Stimulated activated memory B cell treated with anti-CD40 and anti-IgM and Interleukin-4, amounts not matched to agents 10 μg/mL and 1 μg/mL and 100 μg/mL, for 72 hours (primary cell): ENCODE measurements at regions not wholly inside any gene's neighbourhood (a gene's known extent, or its start where the extent isn't known, plus 50 kb on each side); places are given as distances from the start of the nearest gene placed in this dataset.

Experiments
- ATAC-seq: fragments of 150-1000 bp; cut with Tn5 transposase; 2 replicates; pipeline ENCODE4 v1.10.0; 2021
- H3K27ac Mint-ChIP-seq: one replicate; pipeline ENCODE4 v1.8.0; 2022; ENCODE audit warnings: mild to moderate bottlenecking, mixed read lengths
- H3K27me3 Mint-ChIP-seq: one replicate; pipeline ENCODE4 v1.8.0; 2022; ENCODE audit warnings: mixed read lengths
- H3K36me3 Mint-ChIP-seq: one replicate; pipeline ENCODE4 v1.8.0; 2022; ENCODE audit warnings: mixed read lengths
- H3K4me1 Mint-ChIP-seq: one replicate; pipeline ENCODE4 v1.8.0; 2022; ENCODE audit warnings: mixed read lengths
- H3K4me3 Mint-ChIP-seq: one replicate; pipeline ENCODE4 v1.8.0; 2022; ENCODE audit warnings: mild to moderate bottlenecking, moderate library complexity, mixed read lengths
- H3K9me3 Mint-ChIP-seq: one replicate; pipeline ENCODE4 v1.8.0; 2022; ENCODE audit warnings: mixed read lengths

DNA sequence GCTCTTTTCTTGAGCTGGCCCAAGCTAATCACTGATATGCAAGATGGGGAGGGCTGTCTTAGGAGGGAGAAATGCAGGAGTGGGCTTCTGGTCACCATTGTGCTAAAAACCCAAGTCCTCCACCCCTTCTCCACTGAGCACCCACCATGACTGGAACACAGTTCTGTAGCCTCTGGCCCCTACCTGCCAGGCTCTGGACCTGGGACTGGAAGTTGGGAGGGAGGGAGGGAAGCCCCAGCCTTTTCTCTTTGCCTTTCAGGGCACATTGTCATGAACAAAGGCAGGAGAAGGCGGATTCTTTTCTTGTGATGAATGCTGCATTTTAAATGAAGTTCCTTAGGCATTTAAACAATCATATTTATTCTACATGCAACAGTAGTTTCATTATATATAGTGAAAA is 559.1 kb upstream of the TRPC7 start:
- no peaks in the 10 kb centered on the region for H3K4me1 Mint-ChIP-seq
- peaks cover 7% of the 10 kb centered on the region for H3K9me3 Mint-ChIP-seq
- no peak overlapping the region for H3K27ac Mint-ChIP-seq
- no peak for ATAC-seq
- no peaks in the 10 kb centered on the region for H3K27me3 Mint-ChIP-seq
- H3K4me3 Mint-ChIP-seq: no peak overlapping the region
- H3K36me3 Mint-ChIP-seq: no peaks in the 10 kb centered on the region

DNA sequence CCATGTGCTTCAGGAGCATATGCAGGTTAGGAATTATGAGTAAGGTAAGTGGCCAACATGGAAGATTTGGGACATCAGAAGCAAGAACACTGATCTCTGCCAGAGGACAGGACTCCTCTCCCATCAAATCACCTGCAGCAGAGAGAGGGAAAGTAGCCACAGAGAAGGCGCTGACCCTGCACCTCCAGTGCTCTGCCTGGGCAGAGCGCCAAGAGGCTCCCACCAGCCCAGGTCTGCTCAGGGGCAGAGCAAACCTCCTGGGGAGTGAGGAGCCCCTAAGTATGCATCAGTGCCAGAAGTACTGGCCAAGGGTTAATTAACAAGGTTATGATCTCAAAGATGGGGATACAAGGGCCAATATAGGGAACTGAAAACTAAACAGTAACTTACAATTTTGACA is 545.3 kb upstream of the TRPC7 start:
- Mint-ChIP-seq H3K9me3 (no peaks in the 10 kb centered on the region), H3K36me3 (no peaks in the 10 kb centered on the region), H3K4me1 (no peaks in the 10 kb centered on the region), H3K27me3 (no peaks in the 10 kb centered on the region), H3K4me3 (no peak overlapping the region), H3K27ac (no peak overlapping the region)
- ATAC-seq: peak; percentile 41

DNA sequence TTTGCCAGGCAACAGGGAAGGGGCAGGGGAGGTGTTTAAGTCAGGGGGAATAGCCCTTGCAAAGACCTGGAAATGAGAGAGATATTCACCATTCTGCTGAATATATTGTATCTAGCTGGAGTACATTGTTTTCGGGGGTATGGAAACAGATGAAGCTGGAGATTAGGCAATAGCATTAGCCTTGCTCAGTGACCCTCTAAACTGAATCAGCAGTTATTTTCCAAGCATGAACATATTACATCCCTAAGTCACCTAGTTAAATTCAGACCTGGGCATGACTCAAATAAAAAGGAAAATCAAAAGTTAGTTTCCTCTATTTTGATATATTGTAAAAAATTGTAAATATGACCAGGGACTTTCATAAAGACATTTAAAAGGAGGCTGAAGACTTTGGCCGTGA is 544.6 kb upstream of the TRPC7 start:
- Mint-ChIP-seq H3K4me1 (no peaks in the 10 kb centered on the region), H3K27ac (no peak overlapping the region), H3K9me3 (peaks cover 2% of the 10 kb centered on the region), H3K36me3 (no peaks in the 10 kb centered on the region), H3K4me3 (no peak overlapping the region), H3K27me3 (no peaks in the 10 kb centered on the region)
- no peak for ATAC-seq

DNA sequence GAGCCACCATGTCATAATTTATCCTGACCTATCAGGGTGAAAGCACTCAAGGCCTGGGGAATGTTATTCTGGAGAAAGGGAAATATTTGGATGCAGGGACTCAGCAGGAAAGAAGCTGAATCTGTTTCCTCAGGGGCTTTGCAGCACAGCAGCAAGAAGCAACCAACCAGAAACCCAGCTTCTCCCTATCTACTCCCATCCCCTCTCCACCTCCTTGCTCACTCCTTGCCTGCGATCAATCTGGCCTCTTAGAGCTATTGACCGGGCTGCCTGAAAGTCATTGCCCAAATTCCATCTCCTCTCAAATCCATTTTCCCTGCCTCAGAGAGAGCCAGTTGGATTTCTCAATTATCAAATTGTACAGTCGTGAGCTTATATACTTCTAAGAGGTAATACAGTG is 542.0 kb upstream of the TRPC7 start:
- no peaks in the 10 kb centered on the region for H3K36me3 Mint-ChIP-seq
- no peak for ATAC-seq
- no peak overlapping the region for H3K4me3 Mint-ChIP-seq
- H3K4me1 Mint-ChIP-seq: no peaks in the 10 kb centered on the region
- H3K27ac Mint-ChIP-seq: no peak overlapping the region
- H3K9me3 Mint-ChIP-seq: peaks cover 7% of the 10 kb centered on the region
- no peaks in the 10 kb centered on the region for H3K27me3 Mint-ChIP-seq

DNA sequence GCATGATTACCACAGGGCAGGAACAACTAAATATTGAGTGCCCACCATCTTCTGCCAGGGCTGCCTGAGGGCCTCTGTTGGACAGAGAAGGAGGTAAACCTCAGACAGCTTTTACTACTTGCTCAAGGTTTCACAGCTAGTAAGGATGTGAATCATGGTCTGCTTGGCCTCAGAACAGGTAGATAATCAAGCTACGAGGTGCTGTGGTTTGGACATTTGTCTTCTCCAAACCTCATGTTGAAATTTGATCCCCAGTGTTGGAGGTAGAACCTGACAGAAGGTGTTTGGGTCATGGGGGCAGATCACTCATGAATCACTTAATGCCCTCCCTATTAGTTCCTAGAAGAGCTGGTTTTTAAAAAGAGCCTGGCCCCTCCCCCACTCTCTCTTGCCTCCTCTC is 541.2 kb upstream of the TRPC7 start:
- Mint-ChIP-seq H3K4me1 (no peaks in the 10 kb centered on the region), H3K4me3 (no peak overlapping the region), H3K9me3 (peaks cover 7% of the 10 kb centered on the region), H3K27me3 (no peaks in the 10 kb centered on the region), H3K27ac (no peak overlapping the region), H3K36me3 (no peaks in the 10 kb centered on the region)
- ATAC-seq: no peak

DNA sequence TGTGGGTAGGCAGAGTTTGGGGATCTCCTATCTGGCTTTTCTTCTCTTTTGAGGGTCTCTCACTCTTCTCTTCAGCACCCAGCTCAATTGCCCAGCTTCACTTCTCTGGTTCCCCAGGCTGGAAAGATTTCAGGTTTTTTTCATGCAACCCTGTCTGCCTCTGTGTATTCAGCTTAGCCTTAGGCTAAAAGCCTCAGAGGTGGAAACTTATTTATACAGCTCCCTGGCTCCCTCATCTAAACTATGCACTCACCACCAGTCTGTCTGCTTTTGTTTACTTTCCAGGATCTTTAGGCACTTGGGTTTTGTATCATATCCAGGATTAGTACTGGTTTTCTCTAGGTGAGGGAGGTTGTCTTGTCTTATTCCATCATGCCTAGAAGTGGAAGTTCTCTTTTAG is 540.2 kb upstream of the TRPC7 start:
- H3K4me3 Mint-ChIP-seq: no peak overlapping the region
- H3K36me3 Mint-ChIP-seq: no peaks in the 10 kb centered on the region
- H3K9me3 Mint-ChIP-seq: peaks cover 10% of the 10 kb centered on the region
- no peaks in the 10 kb centered on the region for H3K27me3 Mint-ChIP-seq
- ATAC-seq: no peak
- H3K4me1 Mint-ChIP-seq: no peaks in the 10 kb centered on the region
- H3K27ac Mint-ChIP-seq: no peak overlapping the region

DNA sequence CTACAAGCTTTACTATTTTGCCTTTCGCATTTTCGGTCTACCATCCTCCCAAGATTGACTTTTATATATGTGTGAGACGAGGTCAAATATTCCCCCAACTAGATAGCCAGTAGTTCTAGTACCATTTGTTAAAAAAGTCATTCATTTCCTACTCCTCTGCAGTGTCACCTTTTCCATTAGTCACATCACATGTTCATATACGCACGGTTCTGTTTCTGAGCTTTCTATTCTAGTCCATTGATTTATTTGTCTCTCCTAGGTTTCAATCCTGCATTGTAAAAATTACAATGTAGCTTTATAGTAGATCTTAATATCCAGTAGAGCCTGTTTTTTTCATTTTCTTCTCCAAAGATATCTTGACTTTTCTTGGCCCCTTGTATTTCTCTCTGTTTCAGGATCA is 528.7 kb upstream of the TRPC7 start:
- no peaks in the 10 kb centered on the region for H3K36me3 Mint-ChIP-seq
- ATAC-seq: no peak
- no peaks in the 10 kb centered on the region for H3K27me3 Mint-ChIP-seq
- peaks cover 2% of the 10 kb centered on the region for H3K9me3 Mint-ChIP-seq
- no peak overlapping the region for H3K4me3 Mint-ChIP-seq
- H3K4me1 Mint-ChIP-seq: no peaks in the 10 kb centered on the region
- no peak overlapping the region for H3K27ac Mint-ChIP-seq

DNA sequence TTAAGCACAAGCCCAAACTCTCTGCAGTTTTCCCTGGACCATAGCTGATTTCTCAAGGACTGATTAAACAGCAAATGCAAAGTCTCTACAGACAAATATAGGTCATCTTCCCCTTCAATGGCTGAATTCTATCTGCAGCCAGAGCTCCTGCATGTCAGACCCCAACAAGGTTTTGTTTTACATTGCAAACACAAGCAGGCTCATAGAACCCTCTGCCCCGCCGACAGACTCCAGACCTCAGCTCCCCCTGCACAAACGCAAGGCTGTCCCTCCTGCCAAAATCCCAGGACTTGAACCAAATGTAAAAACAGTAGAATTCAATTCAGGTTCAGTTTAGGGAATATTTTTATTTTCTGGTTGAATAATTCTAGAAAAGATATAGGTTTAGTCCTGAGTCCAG is 526.7 kb upstream of the TRPC7 start:
- H3K27ac Mint-ChIP-seq: no peak overlapping the region
- H3K27me3 Mint-ChIP-seq: no peaks in the 10 kb centered on the region
- ATAC-seq: no peak
- no peaks in the 10 kb centered on the region for H3K36me3 Mint-ChIP-seq
- H3K4me3 Mint-ChIP-seq: no peak overlapping the region
- no peaks in the 10 kb centered on the region for H3K4me1 Mint-ChIP-seq
- no peaks in the 10 kb centered on the region for H3K9me3 Mint-ChIP-seq

DNA sequence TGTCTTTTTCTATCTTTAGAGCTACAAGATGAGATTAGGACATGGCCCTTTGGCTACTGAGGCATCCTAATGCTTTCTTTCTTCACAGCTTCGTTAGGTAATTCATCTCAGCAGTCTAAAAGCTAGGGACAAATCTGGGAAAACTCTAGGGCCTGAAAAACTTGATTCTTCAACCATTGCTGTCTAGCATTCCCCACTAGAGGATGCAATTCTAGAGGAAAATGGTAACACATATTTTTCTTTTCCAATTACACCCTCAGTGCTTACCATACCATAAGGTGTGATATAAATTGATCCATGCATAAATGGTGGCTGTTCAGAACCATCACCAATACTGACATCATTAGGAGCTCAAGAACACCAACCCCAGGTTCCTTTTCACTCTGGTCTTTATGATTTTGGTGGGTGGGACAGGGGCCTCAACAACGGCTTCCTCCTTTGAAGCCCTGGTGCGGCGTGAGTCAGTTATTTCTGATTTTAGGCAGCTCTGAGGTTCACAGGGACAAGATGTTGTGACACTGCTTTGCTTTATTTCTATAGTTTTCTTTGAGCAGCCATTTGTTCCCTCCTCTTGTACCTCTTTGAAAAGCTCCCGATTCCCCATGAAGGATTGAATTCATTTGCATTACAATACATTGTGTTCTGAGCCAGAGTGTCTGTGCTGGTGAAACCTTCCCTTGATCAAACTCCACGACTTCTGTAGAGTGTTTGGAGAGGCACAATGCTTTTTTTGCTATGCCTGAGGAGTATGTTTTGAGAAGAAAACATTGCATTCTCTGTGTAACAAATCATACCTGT is 526.0 kb upstream of the TRPC7 start:
- Mint-ChIP-seq H3K27me3 (no peaks in the 10 kb centered on the region), H3K36me3 (no peaks in the 10 kb centered on the region), H3K4me3 (no peak overlapping the region), H3K4me1 (no peaks in the 10 kb centered on the region), H3K9me3 (no peaks in the 10 kb centered on the region), H3K27ac (no peak overlapping the region)
- no peak for ATAC-seq

DNA sequence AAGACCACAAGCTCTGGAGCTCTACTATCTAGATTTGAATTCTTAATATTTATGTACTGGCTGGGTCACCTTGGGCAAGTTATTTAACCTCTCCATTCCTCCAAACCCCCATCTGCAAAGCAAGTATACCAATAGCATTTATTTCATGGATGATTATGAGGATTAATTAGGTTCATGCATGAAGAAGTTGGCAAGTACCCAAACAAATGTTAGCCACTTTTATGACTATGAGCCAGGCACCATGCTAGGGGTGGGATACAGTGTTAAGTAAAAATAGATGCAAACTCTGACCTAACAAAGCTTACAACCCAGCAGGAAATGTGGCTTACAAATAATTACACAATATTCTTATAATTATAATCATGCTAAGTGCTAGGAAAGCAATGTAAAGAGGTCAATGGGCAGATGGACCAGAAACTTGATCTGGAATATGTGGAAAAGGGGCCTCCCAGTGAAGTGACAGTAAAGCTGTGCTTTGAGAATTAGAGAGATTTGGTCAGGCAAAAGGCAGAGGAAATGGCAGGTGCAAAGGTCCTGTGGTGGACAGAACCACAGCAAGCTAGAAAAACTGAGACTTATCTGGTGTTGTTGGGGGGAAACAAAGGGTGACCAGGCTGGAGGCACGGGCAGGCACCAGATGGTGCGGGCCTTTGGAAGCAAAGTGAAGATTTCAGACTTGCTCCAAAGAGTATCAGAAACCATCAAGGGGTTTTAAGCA is 525.2 kb upstream of the TRPC7 start:
- Mint-ChIP-seq H3K4me1 (no peaks in the 10 kb centered on the region), H3K27me3 (no peaks in the 10 kb centered on the region), H3K4me3 (no peak overlapping the region), H3K27ac (no peak overlapping the region), H3K36me3 (no peaks in the 10 kb centered on the region), H3K9me3 (peaks cover 1% of the 10 kb centered on the region)
- no peak for ATAC-seq

DNA sequence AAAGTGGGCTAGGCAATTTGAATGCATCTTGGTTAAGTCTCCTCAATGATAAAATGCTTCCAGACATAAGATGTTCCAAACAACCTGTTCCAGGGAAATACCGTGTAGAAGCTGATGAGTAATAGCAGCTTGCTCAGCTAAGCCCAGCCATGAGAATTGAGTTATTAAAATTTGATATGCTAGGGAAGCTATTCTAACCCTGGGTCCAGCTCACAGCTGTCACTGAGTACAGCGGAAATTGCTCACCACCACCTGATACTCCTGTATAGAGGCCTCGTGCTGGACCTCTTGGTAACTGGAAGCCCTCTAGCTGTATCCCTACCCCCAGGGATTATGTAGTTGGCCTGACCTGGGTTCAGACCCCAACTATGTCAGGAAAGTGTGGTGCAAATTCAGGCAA is 521.3 kb upstream of the TRPC7 start:
- no peaks in the 10 kb centered on the region for H3K36me3 Mint-ChIP-seq
- ATAC-seq: no peak
- no peaks in the 10 kb centered on the region for H3K27me3 Mint-ChIP-seq
- H3K4me3 Mint-ChIP-seq: no peak overlapping the region
- peaks cover 10% of the 10 kb centered on the region for H3K9me3 Mint-ChIP-seq
- no peaks in the 10 kb centered on the region for H3K4me1 Mint-ChIP-seq
- no peak overlapping the region for H3K27ac Mint-ChIP-seq

DNA sequence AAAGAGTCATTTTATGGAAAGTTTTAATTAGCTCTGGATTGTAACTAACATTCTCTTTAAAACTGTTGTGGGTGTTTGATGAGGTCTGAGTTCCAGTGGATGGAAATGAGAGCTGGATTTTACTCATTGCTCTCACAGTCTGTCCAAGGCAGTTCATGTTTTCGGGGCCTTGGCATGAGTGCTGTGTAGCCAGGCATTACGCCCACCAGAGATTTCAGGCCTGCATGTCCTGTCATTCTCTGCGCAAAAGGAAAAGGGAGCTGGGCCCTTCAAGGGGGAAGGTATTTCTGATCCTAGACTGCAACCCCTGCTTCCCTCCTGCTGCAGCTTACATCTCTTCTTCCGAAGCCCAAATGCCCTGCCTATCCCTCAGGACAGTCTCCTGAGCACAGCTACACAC is 499.6 kb upstream of the TRPC7 start:
- ATAC-seq: no peak
- no peaks in the 10 kb centered on the region for H3K27me3 Mint-ChIP-seq

DNA sequence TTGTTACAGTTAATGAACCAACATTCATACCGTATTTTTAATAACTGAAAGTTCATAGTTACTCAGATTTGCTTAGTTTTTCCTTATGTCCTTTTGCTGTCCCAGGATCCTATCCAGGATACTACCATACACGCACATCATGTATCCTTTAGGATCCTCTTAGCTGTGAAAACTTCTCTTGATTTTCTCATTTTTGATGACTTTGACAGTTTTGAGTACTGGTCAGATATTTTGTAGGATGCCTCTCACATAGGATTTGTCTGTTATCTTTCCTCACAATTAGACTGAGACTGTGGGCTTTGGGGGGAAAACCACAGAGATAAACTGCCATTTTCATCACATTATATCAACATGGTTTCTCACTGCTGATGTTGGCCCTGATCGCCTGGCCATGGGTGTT is 491.3 kb upstream of the TRPC7 start:
- Mint-ChIP-seq H3K27ac (no peak overlapping the region), H3K27me3 (no peaks in the 10 kb centered on the region), H3K4me3 (no peak overlapping the region), H3K36me3 (no peaks in the 10 kb centered on the region), H3K4me1 (no peaks in the 10 kb centered on the region), H3K9me3 (no peaks in the 10 kb centered on the region)
- no peak for ATAC-seq

More for the DNA sequence above, 499.6 kb upstream of the TRPC7 start:
- H3K36me3 Mint-ChIP-seq: no peaks in the 10 kb centered on the region
- H3K27ac Mint-ChIP-seq: no peak overlapping the region
- H3K9me3 Mint-ChIP-seq: no peaks in the 10 kb centered on the region
- no peak overlapping the region for H3K4me3 Mint-ChIP-seq
- H3K4me1 Mint-ChIP-seq: no peaks in the 10 kb centered on the region

DNA sequence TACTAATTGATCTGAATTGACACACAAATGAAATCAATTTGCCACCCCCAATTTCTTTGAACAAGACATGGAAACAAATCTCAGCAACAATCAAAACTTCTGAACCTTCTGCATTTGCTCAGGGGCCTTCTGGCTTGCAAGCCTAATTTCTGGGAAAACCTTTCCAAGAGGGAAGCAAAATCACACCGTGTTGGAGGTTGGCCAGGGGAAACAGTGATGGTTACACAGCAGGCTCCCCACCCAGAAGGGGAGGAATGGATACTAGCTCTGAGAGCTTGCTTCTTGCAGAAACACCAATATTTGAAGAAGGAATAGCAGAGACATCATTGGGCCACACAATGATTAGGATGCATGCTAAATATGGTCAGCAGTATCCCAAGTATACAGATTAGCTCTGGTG is 488.6 kb upstream of the TRPC7 start:
- Mint-ChIP-seq H3K27ac (no peak overlapping the region), H3K36me3 (no peaks in the 10 kb centered on the region), H3K4me3 (no peak overlapping the region), H3K9me3 (peaks cover 9% of the 10 kb centered on the region), H3K4me1 (no peaks in the 10 kb centered on the region), H3K27me3 (no peaks in the 10 kb centered on the region)
- no peak for ATAC-seq

DNA sequence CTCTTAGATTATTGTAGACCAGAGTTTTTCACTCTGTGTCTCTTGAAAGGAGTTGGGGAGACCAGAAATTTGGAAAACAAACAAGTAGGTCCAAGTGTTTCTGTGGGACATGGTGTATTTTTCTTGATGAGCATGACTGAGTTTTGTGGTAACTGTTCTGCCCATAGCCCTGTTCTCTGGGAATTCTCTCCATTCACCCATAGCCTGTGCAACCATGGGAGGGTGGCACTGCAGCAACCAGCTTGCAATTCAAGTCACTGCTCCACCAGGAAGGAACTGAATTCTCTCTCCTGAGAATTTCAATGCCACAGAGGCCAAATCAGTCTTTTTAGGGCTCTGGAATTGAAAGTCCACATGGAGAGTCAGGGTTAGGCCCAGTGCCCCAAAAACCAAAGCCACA is 475.3 kb upstream of the TRPC7 start:
- no peaks in the 10 kb centered on the region for H3K36me3 Mint-ChIP-seq
- H3K9me3 Mint-ChIP-seq: no peaks in the 10 kb centered on the region
- no peaks in the 10 kb centered on the region for H3K27me3 Mint-ChIP-seq
- H3K27ac Mint-ChIP-seq: no peak overlapping the region
- H3K4me1 Mint-ChIP-seq: no peaks in the 10 kb centered on the region
- no peak overlapping the region for H3K4me3 Mint-ChIP-seq
- ATAC-seq: no peak

DNA sequence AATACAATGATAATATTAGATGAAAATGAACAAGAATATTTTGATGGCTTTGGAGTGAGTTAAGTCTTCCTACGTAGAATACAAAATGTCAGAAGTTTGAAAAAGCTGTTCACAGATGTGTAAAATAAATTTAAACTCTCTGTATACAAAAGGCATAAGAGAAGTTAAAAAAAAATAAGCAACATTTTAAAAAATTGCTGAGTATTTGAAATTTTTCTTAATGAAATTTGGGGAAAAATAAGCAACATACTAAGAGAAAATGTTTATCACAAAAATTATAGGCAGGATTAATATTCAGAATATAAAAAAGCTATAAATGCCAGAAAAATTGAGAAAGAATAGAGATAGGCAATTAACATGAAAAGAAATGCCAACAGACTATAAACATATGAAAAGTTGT is 470.7 kb upstream of the TRPC7 start:
- no peaks in the 10 kb centered on the region for H3K27me3 Mint-ChIP-seq
- no peak overlapping the region for H3K4me3 Mint-ChIP-seq
- peaks cover under 1% of the 10 kb centered on the region for H3K9me3 Mint-ChIP-seq
- H3K27ac Mint-ChIP-seq: no peak overlapping the region
- ATAC-seq: no peak
- no peaks in the 10 kb centered on the region for H3K36me3 Mint-ChIP-seq
- no peaks in the 10 kb centered on the region for H3K4me1 Mint-ChIP-seq
